Psoas muscle (tissue), 7 donors: ENCODE measurements at regions not wholly inside any gene's neighbourhood (a gene's known extent, or its start where the extent isn't known, plus 50 kb on each side); places are given as distances from the start of the nearest gene placed in this dataset.

Experiments used
- ATAC-seq, 4 donors: fragments of 200-7000 bp; cut with Tn5 transposase; one replicate each; pipeline ENCODE4 v1.9.1; 2020; ENCODE audit warnings: moderate library complexity in 3 of 4, mild to moderate bottlenecking in 2 of 4
- DNase-seq, 2 donors: peaks; one replicate each; pipeline ENCODE4 v3.0.0-alpha.2; 2020
- H3K27ac ChIP-seq: fragments of 200-600 bp; one replicate; pipeline ENCODE4 v1.8.0; 2022
- H3K27me3 ChIP-seq, 3 donors: fragments of 200-600 bp in 1 of 3; one replicate each; pipeline versions ENCODE4 v1.6.1 to v1.8.0; 2013 to 2022; ENCODE audit warnings: low read length in 2 of 3, mild to moderate bottlenecking in 2 of 3, moderate library complexity in 1 of 3; ENCODE audit not compliant: insufficient read depth in 3 of 3
- H3K36me3 ChIP-seq, 2 donors: fragments of 200-600 bp in 1 of 2; one replicate each; pipeline versions ENCODE4 v1.6.1 to v1.8.0; 2013 to 2022; ENCODE audit warnings: low read depth in 1 of 2, mild to moderate bottlenecking in 1 of 2, moderate library complexity in 1 of 2; ENCODE audit not compliant: insufficient read depth in 1 of 2
- H3K4me1 ChIP-seq: fragments of 200-600 bp; one replicate; pipeline ENCODE4 v1.8.0; 2022
- H3K4me3 ChIP-seq: fragments of 200-600 bp; one replicate; pipeline ENCODE4 v1.8.0; 2022; ENCODE audit warnings: mild to moderate bottlenecking
- H3K9me3 ChIP-seq: fragments of 200-600 bp; one replicate; pipeline ENCODE4 v1.8.0; 2022
- CTCF ChIP-seq: fragments of 200-600 bp; IDR thresholded peaks from one replicate; pipeline ENCODE4 v1.8.0; 2022; ENCODE audit warnings: antibody characterized with exemption
- WGBS, 3 donors: extraction: QIAGEN DNeasy Blood & Tissue Kit; methylation state at CpG; one replicate each; pipeline versions ENCODE4 v1.1.6 to v1.1.7; 2013; 5-methylcytosine and 5-hydroxymethylcytosine counted together
- intact Hi-C, 2 donors: fragments of 100-400 bp; cut with DNase I; formaldehyde crosslinking; loops; one replicate each; pipeline versions ENCODE4 v1.11.0 to v1.14.2; 2022
- donor health status: healthy with polysubstance abuse.
- donor health status: DM: no; HTN: no; CAD: no; lungs with moderate emphysema.
- donor health status: Bipolar disorder and iron deficiency.
- donor health status: healthy.
- donor health status: DM: yes; HTN: yes; CAD: no.
- donor health status: DM: no; HTN: no; CAD: no.
- donor health status: DM: yes; HTN: yes; CAD: no.

DNA sequence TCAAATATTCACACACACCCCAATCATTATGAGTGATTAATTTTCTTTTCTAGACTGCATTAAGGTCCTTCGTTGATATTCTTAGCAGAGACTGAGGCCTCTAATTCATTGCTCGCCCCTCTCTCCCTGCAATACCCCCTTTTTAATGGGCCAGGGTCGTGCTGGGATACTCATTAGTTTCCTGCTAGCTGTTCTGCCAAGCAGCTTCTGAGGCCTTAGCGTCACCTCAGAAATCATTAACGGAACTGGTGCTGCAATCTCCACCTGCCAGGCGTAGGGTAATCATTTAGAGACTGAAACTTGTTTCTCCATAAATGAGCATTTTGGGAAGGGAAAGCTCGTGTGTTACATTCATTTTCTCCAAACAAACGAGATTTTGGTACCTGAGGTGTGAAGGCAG lies 1054.7 kb downstream of the GALC start:
- no peaks in the 10 kb centered on the region for H3K36me3 ChIP-seq
- H3K4me3 ChIP-seq, result no peak overlapping the region
- DNase-seq, result no peak
- H3K27me3 ChIP-seq, result no peaks in the 10 kb centered on the region
- no peak overlapping the region for H3K27ac ChIP-seq
- ATAC-seq, result no peak
- H3K4me1 ChIP-seq, result no peaks in the 10 kb centered on the region
- H3K9me3 ChIP-seq, result no peaks in the 10 kb centered on the region
- 70 to 83% (median 75%) methylated on average over 8 of the region's 8 CpGs for WGBS, 3 donors
- no peak for TF ChIP-seq CTCF
- intact Hi-C loops, result no loop called here

DNA sequence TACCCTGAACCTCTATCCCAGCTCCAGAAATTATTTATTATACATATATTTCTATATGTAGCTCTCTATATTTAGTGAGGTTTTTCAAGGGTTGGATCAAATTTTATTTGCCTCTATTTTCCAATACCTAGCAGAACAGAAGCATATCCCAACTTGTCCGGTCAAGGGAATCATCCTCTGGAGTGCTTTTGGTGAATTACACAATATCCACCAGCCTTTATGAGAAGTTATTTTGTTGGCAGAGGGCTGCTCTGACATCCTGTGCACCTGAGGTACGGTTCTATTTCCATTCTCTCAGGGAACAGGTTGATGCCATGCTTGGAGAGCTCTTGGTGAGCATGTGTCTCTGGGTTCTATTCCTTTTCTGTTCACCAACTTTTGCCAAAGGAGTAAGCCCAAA lies 1056.4 kb downstream of the GALC start:
- 72 to 85% (median 81%) methylated on average over 2 of the region's 2 CpGs for WGBS, 3 donors
- no peaks in the 10 kb centered on the region for H3K36me3 ChIP-seq
- no peaks in the 10 kb centered on the region for H3K4me1 ChIP-seq

GRCh38 chr14:86935241-86935885 lies 1057.6 kb downstream of the GALC start:
- Histone ChIP-seq H3K36me3 (no peaks in the 10 kb centered on the region), H3K9me3 (no peaks in the 10 kb centered on the region), H3K27ac (no peak overlapping the region), H3K27me3 (no peaks in the 10 kb centered on the region), H3K4me1 (no peaks in the 10 kb centered on the region), H3K4me3 (no peak overlapping the region)
- 60 to 63% (median 62%) methylated on average over 8 of the region's 8 CpGs for WGBS, 3 donors
- DNase-seq, result no peak
- intact Hi-C loops, result no loop called here
- TF ChIP-seq CTCF, result no peak
- ATAC-seq, result no peak

More for the DNA sequence above, 1056.4 kb downstream of the GALC start:
- DNase-seq (no peak), ATAC-seq (no peak)
- intact Hi-C loops, result no loop called here
- H3K9me3 ChIP-seq, result no peaks in the 10 kb centered on the region
- no peak for TF ChIP-seq CTCF
- no peak overlapping the region for H3K27ac ChIP-seq
- H3K4me3 ChIP-seq, result no peak overlapping the region
- H3K27me3 ChIP-seq, result no peaks in the 10 kb centered on the region

DNA sequence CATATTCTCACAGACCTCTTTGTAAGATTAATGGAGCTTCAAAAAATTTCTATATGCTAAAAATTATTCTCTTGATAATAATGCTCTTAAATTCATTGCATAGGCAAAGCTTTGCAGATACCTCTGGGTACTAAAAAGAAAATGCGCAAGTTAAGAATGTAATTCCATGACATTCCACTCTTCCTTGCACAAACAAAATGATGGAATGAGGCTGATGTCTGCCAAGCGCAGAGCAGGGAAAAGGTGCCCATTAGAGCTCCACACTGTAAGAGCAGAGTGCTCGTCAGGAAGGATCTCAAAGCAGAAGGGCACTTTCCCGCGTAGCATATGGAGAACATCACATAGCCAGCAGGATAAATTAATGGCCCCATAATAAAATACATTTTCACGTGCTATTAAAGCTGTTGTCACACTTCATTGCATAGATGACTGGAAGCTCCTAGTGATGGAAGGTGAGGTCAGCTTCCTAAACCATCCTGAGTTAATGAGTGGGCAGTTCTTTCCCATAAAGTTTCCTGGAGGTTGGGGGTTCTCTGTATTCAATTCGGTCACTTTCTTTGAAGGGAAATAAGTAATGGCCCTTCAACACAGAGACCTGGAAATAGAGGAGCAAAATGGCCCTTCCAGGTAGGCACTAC lies 1058.9 kb downstream of the GALC start:
- no peak for DNase-seq
- Histone ChIP-seq H3K4me1 (no peaks in the 10 kb centered on the region), H3K27me3 (no peaks in the 10 kb centered on the region), H3K27ac (no peak overlapping the region), H3K36me3 (no peaks in the 10 kb centered on the region), H3K9me3 (no peaks in the 10 kb centered on the region), H3K4me3 (no peak overlapping the region)
- no peak for ATAC-seq
- no peak for TF ChIP-seq CTCF
- intact Hi-C loops, result no loop called here
- 73 to 91% (median 79%) methylated on average over 7 of the region's 7 CpGs for WGBS, 3 donors

DNA sequence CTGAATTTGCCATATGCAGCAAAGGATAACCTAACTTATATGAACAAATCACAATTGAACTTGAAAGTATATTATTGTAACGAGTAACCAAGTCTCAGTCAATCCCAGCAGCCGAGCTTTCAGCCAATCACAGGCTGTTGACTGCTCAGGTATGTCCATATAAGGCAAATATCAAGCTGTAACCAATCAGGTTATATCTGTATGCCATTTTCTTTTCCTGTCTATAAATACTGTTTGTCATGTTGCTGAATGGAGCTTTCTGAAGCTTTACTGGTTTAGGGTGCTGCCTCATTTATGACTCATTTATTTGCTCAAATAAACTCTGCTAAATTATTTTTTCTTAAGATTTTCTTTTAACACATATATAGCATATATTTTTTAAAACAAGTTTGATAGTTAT lies 1059.5 kb downstream of the GALC start:
- Histone ChIP-seq H3K4me3 (no peak overlapping the region), H3K9me3 (no peaks in the 10 kb centered on the region), H3K36me3 (no peaks in the 10 kb centered on the region), H3K27me3 (no peaks in the 10 kb centered on the region), H3K4me1 (no peaks in the 10 kb centered on the region), H3K27ac (no peak overlapping the region)
- DNase-seq (no peak), ATAC-seq (no peak)
- intact Hi-C loops, result no loop called here
- 79 to 95% (median 80%) methylated on average over 2 of the region's 2 CpGs for WGBS, 3 donors
- TF ChIP-seq CTCF, result no peak
